T-helper 2 cell treated with Interferon-gamma antibody and Interleukin-4, amounts not matched to agents 100 ng/mL and 5 ng/mL, for 36 hours (primary cell): ENCODE measurements at regions not wholly inside any gene's neighbourhood (a gene's known extent, or its start where the extent isn't known, plus 50 kb on each side); places are given as distances from the start of the nearest gene placed in this dataset.
"Not testable (repeated sequence)": the region's sequence is repeated elsewhere in the genome, so short reads cannot be mapped to it uniquely, and the experiment has no call there.

ENCODE experiments used
- intact Hi-C: fragments of 100-400 bp; cut with micrococcal nuclease; formaldehyde crosslinking; loops from one replicate; pipeline ENCODE4 v1.15.1; 2023

DNA sequence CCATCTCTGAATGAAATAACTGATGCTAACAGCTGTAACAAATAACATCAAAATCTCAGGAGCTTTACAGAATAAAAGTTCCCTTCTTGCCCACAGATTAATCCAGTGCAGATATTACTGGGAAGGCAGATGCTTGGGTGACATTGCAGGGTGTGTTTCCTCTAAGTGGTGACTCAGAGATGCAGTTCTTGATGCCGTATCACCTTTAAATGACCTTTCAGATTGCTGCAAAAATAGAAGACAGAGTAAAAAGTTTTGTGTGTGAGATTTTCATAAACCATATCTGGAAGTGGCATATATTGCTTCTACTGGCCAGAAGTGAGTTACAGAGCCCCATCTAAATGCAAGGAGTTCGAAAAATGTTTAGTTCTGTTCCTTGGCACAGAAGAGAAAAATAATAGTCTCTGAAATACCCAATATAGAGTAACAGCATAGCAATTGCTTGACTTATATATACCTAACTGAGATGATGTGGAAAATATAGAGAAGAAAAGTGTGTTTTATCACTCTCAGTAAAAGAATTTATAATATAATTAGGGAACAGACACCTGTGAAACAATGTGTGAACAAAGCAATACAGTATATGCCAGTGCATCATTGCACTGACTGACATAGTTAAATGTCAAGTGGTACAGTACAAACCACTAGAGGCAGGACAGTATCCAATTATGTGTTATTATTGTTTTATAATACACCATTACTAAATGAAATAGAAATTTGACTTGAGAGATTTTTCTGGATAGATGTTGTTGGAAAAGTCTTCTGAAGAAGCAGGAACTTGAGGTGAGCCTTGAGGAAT lies 430.7 kb upstream of the CBLB start:
- intact Hi-C loops, result loop anchor here (1.0 to 5.0 kb wide), 3 partner anchors 38 to 123 kb away; no protein-coding TSS in a partner anchor

- intact Hi-C loops, result loop anchor here (5.0 kb wide), 1 partner anchor 35 kb away; no protein-coding TSS in a partner anchor
These were observed 433.8 kb upstream of the CBLB start for GRCh38 chr3:106302451-106303221.

- intact Hi-C loops, result loop anchor here (5.0 kb wide), 1 partner anchor 34 kb away; no protein-coding TSS in a partner anchor
These were observed 435.0 kb upstream of the CBLB start for GRCh38 chr3:106303766-106304165.

DNA sequence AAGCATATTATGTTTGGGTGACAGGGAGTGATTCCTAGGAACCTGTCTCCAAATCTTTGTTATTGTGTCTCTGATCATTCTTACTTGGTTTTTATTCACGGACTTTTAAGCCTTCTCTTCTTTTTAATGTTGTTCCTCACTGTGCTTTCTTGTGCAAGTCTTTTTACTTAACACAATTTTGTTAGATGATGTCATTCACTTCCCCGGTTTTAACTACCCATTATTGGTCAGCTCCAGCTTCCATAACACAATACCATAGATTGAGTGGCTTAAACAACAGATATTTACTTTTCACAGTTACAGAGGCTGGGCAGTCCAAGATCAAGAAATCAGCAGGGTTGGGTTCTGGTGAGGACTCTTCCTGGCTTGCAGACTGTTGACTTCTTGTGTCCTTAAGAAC lies 436.3 kb upstream of the CBLB start:
- intact Hi-C loops, result no loop called here

DNA sequence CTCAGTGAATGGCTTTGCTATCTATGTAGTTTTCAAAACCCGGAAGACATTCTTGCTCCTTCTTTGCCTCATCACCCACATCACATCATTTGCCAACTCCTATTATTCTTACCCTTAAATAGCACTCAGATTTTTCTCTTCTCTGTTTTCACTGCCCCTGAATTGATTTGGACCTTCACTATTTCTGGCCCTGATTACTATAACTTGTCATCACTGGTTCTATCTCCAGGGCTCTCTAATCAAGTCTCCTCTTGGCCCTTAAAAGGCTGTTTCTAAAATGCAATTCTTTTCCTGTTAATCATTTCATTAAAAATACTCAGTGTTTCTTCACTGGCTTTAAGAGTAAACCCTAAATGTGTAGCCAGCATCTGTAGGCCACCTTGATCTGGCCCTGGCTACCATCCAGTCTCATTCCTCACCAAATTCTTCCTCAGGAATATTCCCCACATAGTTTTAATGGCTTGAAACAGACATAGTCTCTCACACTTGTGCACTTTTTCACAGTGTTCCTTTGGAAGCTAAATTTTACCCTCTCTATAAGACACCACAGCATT lies 437.1 kb upstream of the CBLB start:
- intact Hi-C loops, result no loop called here

DNA sequence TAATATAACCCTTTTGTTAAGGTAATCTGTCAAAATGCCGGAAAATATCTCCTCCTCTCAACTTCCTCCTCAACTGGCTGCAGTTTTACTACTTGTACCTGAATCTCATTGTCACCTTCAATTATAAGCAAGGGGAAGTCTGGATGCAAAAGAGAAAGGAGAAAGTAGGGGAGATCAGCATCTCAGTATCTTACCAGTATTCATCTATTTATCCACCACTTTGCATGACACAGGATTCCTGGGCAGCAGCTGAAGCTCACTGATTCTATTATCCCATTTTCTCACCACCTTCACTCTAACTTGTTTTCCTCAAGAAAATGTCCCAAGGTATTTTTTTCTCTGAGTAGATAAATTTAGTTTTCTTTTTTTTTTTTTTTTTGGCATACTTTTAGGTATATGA lies 440.5 kb upstream of the CBLB start:
- intact Hi-C loops, result no loop called here

DNA sequence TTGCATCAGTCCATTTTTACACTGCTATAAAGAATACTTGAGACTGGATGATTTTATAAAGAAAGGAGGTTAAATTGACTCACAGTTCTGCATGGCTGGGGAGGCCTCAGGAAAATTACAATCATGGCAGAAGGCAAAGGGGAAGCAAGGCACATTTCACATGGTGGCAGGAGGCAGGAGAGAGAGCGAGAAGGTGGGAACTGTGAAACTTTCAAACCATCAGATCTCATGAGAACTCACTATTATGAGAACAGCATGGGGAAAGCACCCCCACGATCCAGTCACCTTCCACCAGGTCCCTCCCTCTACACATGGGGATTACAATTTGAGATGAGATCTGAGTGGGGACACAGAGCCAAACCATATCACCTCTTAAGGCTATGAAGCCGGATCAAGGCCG lies 441.0 kb upstream of the CBLB start:
- intact Hi-C loops, result not testable (repeated sequence)

GRCh38 chr3:106317141-106318055 lies 448.6 kb upstream of the CBLB start:
- intact Hi-C loops, result no loop called here

- intact Hi-C loops, result not testable (repeated sequence)
These were observed 452.6 kb upstream of the CBLB start for GRCh38 chr3:106321438-106321837.

GRCh38 chr3:106323586-106323985 lies 454.8 kb upstream of the CBLB start:
- intact Hi-C loops, result no loop called here

- intact Hi-C loops, result no loop called here
These were observed 458.3 kb upstream of the CBLB start for GRCh38 chr3:106326941-106327695.

- intact Hi-C loops, result no loop called here
These were observed 458.8 kb upstream of the CBLB start for GRCh38 chr3:106327696-106328025.

DNA sequence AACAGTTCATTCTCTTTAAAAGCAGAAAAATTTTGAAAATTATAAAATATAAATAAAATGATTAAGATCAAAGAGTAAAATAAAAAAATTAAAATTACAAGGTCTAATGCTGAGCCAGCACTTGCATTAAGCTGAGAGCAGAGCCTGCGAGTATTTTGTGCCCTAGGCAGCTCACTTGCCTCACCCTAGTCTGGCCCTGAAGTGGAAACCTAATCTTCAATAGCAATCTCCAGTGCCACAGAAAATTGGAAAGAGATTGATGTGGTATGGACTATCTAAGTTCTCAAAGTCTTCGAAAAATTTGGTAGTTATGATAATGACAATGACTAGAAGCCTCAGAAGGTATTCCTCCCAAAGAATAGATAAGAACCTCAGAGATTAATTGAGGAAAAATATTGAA lies 459.4 kb upstream of the CBLB start:
- intact Hi-C loops, result no loop called here

DNA sequence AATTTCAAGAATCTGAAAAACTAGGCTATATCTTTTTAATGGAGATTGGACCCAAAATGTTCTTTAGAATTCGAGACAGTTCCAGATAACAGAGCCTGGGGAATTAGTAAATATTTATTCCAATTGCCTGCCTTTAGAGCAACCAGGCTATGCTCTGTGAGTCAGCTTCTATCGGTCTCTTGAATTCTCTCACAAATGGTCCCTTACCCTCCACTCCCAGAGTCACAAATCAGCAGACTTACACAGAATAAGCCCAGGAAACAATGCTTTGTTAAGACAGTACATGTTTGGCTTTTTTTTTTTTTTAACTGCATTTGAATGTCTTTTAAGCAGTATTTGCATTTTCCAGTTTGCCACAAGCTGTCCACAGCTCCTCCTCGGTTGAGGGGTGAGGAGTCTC lies 460.7 kb upstream of the CBLB start:
- intact Hi-C loops, result no loop called here

DNA sequence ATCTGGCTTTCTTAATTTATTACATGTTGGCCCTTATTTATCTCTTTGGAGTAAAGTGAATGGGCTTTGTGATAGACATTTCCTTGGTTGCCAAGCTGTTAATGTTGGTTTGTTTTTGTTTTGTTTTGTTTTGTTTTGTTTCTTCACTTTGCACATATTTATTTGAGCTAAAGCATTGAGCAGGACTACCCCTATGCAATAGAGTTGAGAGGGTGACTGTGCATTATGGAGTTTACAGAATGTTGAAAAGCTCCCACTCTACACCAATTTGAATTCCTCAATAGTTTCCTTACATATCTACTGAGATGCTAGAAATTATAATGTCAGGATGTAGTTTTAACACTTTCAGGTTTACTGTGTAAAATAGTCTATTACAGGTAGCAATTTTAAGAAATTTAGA lies 462.8 kb upstream of the CBLB start:
- intact Hi-C loops, result loop anchor here (5.0 to 10.0 kb wide), 2 partner anchors 144 to 967 kb away; partner anchors contain the start of gene ALCAM

GRCh38 chr3:106332129-106332528 lies 463.3 kb upstream of the CBLB start:
- intact Hi-C loops, result loop anchor here (5.0 to 10.0 kb wide), 2 partner anchors 145 to 967 kb away; partner anchors contain the start of gene ALCAM

GRCh38 chr3:106332884-106333283 lies 464.1 kb upstream of the CBLB start:
- intact Hi-C loops, result loop anchor here (5.0 to 10.0 kb wide), 2 partner anchors 146 to 968 kb away; partner anchors contain the start of gene ALCAM

DNA sequence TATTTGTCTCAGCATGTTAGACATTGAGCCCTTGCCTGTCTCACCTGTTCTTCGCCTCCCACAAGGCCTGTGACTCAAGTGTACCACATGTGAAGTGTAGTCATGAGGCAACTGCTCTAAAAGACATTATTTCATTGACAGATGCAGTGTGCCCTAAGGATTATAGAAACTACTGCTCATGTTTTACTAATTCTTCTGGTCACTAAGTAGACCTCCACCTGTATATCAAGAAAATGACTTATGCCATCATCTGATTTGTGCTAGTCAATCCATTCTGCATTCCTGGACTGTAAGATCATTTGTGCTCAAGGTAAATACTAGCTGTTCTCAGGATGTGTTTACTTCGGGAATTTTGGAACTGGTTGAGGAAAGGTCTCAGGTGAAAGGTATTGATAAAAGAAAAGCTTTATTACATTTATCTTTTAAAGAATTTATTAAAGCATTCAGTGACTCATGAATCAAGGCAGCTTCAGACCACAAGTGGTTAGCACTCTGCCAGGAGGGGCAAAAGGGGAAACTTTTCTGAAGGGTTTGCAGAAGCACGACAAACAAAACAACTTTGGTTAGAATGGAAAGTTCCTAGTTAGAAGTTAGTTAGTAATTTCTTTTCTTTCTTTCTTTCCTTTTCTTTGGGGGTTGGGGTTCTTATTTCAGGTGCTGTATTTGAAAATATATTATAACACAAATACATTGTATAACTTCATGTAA lies 465.3 kb upstream of the CBLB start:
- intact Hi-C loops, result loop anchor here (5.0 to 10.0 kb wide), 2 partner anchors 147 to 969 kb away; partner anchors contain the start of gene ALCAM

GRCh38 chr3:106336619-106337018 lies 467.8 kb upstream of the CBLB start:
- intact Hi-C loops, result loop anchor here (5.0 to 10.0 kb wide), 4 partner anchors 34 to 972 kb away; partner anchors contain the start of gene ALCAM
